Psoas muscle (tissue), 7 donors: ENCODE measurements at regions not wholly inside any gene's neighbourhood (a gene's known extent, or its start where the extent isn't known, plus 50 kb on each side); places are given as distances from the start of the nearest gene placed in this dataset.

Source experiments
- ATAC-seq, 4 donors: fragments of 200-7000 bp; cut with Tn5 transposase; one replicate each; pipeline ENCODE4 v1.9.1; 2020; ENCODE audit warnings: moderate library complexity in 3 of 4, mild to moderate bottlenecking in 2 of 4
- DNase-seq, 2 donors: peaks; one replicate each; pipeline ENCODE4 v3.0.0-alpha.2; 2020
- H3K27ac ChIP-seq: fragments of 200-600 bp; one replicate; pipeline ENCODE4 v1.8.0; 2022
- H3K27me3 ChIP-seq, 3 donors: fragments of 200-600 bp in 1 of 3; one replicate each; pipeline versions ENCODE4 v1.6.1 to v1.8.0; 2013 to 2022; ENCODE audit warnings: low read length in 2 of 3, mild to moderate bottlenecking in 2 of 3, moderate library complexity in 1 of 3; ENCODE audit not compliant: insufficient read depth in 3 of 3
- H3K36me3 ChIP-seq, 2 donors: fragments of 200-600 bp in 1 of 2; one replicate each; pipeline versions ENCODE4 v1.6.1 to v1.8.0; 2013 to 2022; ENCODE audit warnings: low read depth in 1 of 2, mild to moderate bottlenecking in 1 of 2, moderate library complexity in 1 of 2; ENCODE audit not compliant: insufficient read depth in 1 of 2
- H3K4me1 ChIP-seq: fragments of 200-600 bp; one replicate; pipeline ENCODE4 v1.8.0; 2022
- H3K4me3 ChIP-seq: fragments of 200-600 bp; one replicate; pipeline ENCODE4 v1.8.0; 2022; ENCODE audit warnings: mild to moderate bottlenecking
- H3K9me3 ChIP-seq: fragments of 200-600 bp; one replicate; pipeline ENCODE4 v1.8.0; 2022
- WGBS, 3 donors: extraction: QIAGEN DNeasy Blood & Tissue Kit; methylation state at CpG; one replicate each; pipeline versions ENCODE4 v1.1.6 to v1.1.7; 2013; 5-methylcytosine and 5-hydroxymethylcytosine counted together
- intact Hi-C, 2 donors: fragments of 100-400 bp; cut with DNase I; formaldehyde crosslinking; loops; one replicate each; pipeline versions ENCODE4 v1.11.0 to v1.14.2; 2022
- TF ChIP-seq, protein P1 (sequence below): fragments of 200-600 bp; IDR thresholded peaks from one replicate; pipeline ENCODE4 v1.8.0; 2022; ENCODE audit warnings: antibody characterized with exemption
- donor health status: healthy with polysubstance abuse.
- donor health status: DM: no; HTN: no; CAD: no; lungs with moderate emphysema.
- donor health status: Bipolar disorder and iron deficiency.
- donor health status: healthy.
- donor health status: DM: yes; HTN: yes; CAD: no.
- donor health status: DM: no; HTN: no; CAD: no.
- donor health status: DM: yes; HTN: yes; CAD: no.

GRCh38 chr3:3600665-3601340 lies 198.4 kb upstream of the LRRN1 start:
- H3K27me3 ChIP-seq: no peaks in the 10 kb centered on the region
- H3K4me1 ChIP-seq: no peaks in the 10 kb centered on the region
- no peaks in the 10 kb centered on the region for H3K36me3 ChIP-seq
- 90 to 97% (median 92%) methylated on average over 3 of the region's 3 CpGs for WGBS, 3 donors
- intact Hi-C loops: no loop called here
- ATAC-seq: no peak
- no peaks in the 10 kb centered on the region for H3K9me3 ChIP-seq
- H3K4me3 ChIP-seq: no peak overlapping the region
- no peak overlapping the region for H3K27ac ChIP-seq
- DNase-seq: no peak
- TF ChIP-seq, protein P1, sequence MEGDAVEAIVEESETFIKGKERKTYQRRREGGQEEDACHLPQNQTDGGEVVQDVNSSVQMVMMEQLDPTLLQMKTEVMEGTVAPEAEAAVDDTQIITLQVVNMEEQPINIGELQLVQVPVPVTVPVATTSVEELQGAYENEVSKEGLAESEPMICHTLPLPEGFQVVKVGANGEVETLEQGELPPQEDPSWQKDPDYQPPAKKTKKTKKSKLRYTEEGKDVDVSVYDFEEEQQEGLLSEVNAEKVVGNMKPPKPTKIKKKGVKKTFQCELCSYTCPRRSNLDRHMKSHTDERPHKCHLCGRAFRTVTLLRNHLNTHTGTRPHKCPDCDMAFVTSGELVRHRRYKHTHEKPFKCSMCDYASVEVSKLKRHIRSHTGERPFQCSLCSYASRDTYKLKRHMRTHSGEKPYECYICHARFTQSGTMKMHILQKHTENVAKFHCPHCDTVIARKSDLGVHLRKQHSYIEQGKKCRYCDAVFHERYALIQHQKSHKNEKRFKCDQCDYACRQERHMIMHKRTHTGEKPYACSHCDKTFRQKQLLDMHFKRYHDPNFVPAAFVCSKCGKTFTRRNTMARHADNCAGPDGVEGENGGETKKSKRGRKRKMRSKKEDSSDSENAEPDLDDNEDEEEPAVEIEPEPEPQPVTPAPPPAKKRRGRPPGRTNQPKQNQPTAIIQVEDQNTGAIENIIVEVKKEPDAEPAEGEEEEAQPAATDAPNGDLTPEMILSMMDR: no peak

- Histone ChIP-seq H3K4me3 (no peak overlapping the region), H3K27me3 (no peaks in the 10 kb centered on the region), H3K9me3 (no peaks in the 10 kb centered on the region), H3K27ac (no peak overlapping the region), H3K4me1 (no peaks in the 10 kb centered on the region), H3K36me3 (no peaks in the 10 kb centered on the region)
- intact Hi-C loops: no loop called here
- TF ChIP-seq, protein P1: no peak
- WGBS, 3 donors: 35 to 49% (median 38%) methylated on average over 2 of the region's 2 CpGs
- ATAC-seq (no peak), DNase-seq (no peak)
Measured at GRCh38 chr3:3599016-3599415, 200.2 kb upstream of the LRRN1 start.

GRCh38 chr3:3594986-3595385 lies 204.2 kb upstream of the LRRN1 start:
- WGBS, 3 donors: 88 to 92% (median 89%) methylated on average over 3 of the region's 3 CpGs
- Histone ChIP-seq H3K36me3 (no peaks in the 10 kb centered on the region), H3K4me1 (no peaks in the 10 kb centered on the region), H3K4me3 (no peak overlapping the region), H3K27me3 (no peaks in the 10 kb centered on the region), H3K27ac (no peak overlapping the region), H3K9me3 (peaks cover 4% of the 10 kb centered on the region)
- ATAC-seq (no peak), DNase-seq (no peak)
- intact Hi-C loops: no loop called here
- TF ChIP-seq, protein P1: no peak

DNA sequence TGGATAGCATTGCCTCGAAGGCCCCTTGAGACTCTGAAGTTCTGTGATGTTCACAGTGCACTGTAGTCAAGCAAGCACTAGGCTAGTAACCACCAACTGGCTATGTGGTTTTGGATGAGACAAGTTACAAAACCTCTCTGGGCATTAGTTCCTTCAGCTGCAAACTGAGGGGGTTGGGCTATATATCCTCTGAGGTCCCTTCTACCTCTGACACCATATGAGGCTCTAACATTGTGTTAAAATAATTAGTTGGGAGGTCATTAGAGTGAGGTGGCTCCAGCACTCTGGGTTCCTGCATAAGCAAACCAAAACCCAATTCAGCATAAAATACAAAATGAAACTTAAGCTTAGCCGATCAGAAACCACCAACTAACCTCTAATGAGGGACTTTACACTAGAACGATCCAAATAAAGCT lies 209.5 kb upstream of the LRRN1 start:
- no peaks in the 10 kb centered on the region for H3K4me1 ChIP-seq
- H3K36me3 ChIP-seq: no peaks in the 10 kb centered on the region
- H3K27ac ChIP-seq: no peak overlapping the region
- intact Hi-C loops: no loop called here
- peaks cover 4% of the 10 kb centered on the region for H3K9me3 ChIP-seq
- TF ChIP-seq, protein P1: no peak
- H3K27me3 ChIP-seq: no peaks in the 10 kb centered on the region
- no peak for DNase-seq
- 61 to 65% (median 65%) methylated on average over 3 of the region's 3 CpGs for WGBS, 3 donors
- no peak overlapping the region for H3K4me3 ChIP-seq
- no peak for ATAC-seq

- Histone ChIP-seq H3K4me3 (no peak overlapping the region), H3K4me1 (no peaks in the 10 kb centered on the region), H3K27me3 (no peaks in the 10 kb centered on the region), H3K27ac (no peak overlapping the region), H3K36me3 (no peaks in the 10 kb centered on the region), H3K9me3 (peaks cover 4% of the 10 kb centered on the region)
- DNase-seq (no peak), ATAC-seq (no peak)
- WGBS, 3 donors: 32 to 44% (median 34%) methylated on average over 4 of the region's 4 CpGs
- intact Hi-C loops: no loop called here
- TF ChIP-seq, protein P1: no peak
Measured at GRCh38 chr3:3587647-3587972, 211.6 kb upstream of the LRRN1 start.
